ENCODE measurements at regions not wholly inside any gene's neighbourhood (a gene's known extent, or its start where the extent isn't known, plus 50 kb on each side); places are given as distances from the start of the nearest gene placed in this dataset.
"Not testable (repeated sequence)": the region's sequence is repeated elsewhere in the genome, so short reads cannot be mapped to it uniquely, and the experiment has no call there.

GRCh38 chr2:89855752-89856151, 1164.3 kb downstream of the RPIA start:
- TF ChIP-seq, protein P1, sequence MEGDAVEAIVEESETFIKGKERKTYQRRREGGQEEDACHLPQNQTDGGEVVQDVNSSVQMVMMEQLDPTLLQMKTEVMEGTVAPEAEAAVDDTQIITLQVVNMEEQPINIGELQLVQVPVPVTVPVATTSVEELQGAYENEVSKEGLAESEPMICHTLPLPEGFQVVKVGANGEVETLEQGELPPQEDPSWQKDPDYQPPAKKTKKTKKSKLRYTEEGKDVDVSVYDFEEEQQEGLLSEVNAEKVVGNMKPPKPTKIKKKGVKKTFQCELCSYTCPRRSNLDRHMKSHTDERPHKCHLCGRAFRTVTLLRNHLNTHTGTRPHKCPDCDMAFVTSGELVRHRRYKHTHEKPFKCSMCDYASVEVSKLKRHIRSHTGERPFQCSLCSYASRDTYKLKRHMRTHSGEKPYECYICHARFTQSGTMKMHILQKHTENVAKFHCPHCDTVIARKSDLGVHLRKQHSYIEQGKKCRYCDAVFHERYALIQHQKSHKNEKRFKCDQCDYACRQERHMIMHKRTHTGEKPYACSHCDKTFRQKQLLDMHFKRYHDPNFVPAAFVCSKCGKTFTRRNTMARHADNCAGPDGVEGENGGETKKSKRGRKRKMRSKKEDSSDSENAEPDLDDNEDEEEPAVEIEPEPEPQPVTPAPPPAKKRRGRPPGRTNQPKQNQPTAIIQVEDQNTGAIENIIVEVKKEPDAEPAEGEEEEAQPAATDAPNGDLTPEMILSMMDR (optimal IDR thresholded peaks at IDR 0.05 in 1 of 3, IDR thresholded peaks at IDR 0.05 in 1 of 3, conservative IDR thresholded peaks at IDR 0.05 in 1 of 3; ENCODE audit: extremely low read depth in 1 of 3, insufficient read depth in 2 of 3, low read length in 3 of 3): not testable (repeated sequence)
- TF ChIP-seq EZH2 (IDR thresholded peaks at IDR 0.05; ENCODE audit: low read length): not testable (repeated sequence)

All from keratinocyte (primary cell).